SK-N-MC (cell line): ENCODE measurements at regions not wholly inside any gene's neighbourhood (a gene's known extent, or its start where the extent isn't known, plus 50 kb on each side); places are given as distances from the start of the nearest gene placed in this dataset.

Experiments
- EZH2 ChIP-seq: fragments of 200-600 bp; sonication (generic); IDR thresholded peaks from one replicate; pipeline ENCODE4 v1.6.1; 2017; ENCODE audit warnings: antibody characterized with exemption
- POLR2AphosphoS5 ChIP-seq: IDR thresholded peaks from 2 replicates; pipeline ENCODE4 v1.6.1; 2012; ENCODE audit warnings: mild to moderate bottlenecking, low read depth, low read length, borderline replicate concordance

DNA sequence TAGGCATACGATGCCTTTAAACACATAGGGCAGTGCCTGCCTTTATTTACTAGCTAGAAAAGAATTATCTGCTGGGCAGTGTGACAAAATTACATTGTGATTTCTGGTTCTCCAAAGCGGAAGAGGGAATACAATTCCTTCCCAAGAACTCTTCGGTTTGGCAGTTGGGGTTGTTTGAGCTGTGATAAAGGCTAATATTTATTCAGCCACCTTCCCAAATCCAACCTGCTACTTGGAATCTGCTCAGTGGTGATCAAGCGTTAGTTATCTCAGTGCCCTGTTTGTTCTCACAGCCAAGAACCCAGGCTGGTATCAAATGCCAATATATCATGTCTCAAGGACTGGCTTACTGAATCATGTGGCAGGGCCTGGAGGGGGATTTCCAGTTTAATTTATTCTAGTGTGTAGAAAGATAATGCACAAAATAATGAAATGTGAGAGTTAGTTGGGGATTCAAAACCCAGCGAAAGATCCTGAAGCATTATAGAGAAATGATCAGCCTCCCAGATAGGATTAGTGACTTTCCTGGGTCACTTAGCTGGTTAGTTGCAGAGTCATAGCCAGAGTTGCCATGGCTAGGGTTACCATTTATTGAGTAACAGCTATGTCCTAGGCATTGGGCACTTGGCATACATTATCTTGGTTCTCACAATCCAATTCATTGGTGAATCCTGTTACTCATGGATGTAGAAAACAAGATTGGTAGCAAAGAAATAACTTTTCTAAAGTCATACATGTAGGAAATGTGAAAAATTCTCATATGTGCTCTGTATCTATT, 457.0 kb upstream of the KLF4 start:
- TF ChIP-seq EZH2 (no peak), POLR2AphosphoS5 (no peak)
